ENCODE measurements at regions not wholly inside any gene's neighbourhood (a gene's known extent, or its start where the extent isn't known, plus 50 kb on each side); places are given as distances from the start of the nearest gene placed in this dataset.
A peak's percentile ranks its signal among the peaks of the same experiment; 100 is the strongest.

DNA sequence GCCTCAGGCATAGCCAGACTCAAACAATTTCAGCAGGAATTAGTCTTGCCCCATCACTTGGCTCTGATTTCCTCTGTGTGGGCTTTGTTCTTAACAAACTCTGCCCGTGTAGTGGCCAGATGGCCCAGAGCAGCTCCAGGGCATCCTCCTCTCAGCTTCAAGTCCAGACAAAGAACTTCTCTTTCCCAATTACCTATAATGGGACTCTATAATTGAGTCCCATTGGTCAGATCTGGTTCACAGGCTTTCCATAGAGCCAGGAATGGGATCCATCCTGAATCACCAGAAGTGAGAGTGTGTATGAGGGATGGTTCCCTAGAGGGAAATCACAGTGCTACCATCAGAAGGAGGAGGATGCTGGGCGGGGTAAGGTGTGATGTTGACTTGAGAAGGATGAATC lies 515.8 kb downstream of the KIF4B start:
- H3K4me3 ChIP-seq (ENCODE audit: control insufficient read depth, low read depth, low read length): no peak overlapping the region
- DNase-seq (ENCODE audit: low read depth): peak; percentile 37
- TF ChIP-seq, protein P1, sequence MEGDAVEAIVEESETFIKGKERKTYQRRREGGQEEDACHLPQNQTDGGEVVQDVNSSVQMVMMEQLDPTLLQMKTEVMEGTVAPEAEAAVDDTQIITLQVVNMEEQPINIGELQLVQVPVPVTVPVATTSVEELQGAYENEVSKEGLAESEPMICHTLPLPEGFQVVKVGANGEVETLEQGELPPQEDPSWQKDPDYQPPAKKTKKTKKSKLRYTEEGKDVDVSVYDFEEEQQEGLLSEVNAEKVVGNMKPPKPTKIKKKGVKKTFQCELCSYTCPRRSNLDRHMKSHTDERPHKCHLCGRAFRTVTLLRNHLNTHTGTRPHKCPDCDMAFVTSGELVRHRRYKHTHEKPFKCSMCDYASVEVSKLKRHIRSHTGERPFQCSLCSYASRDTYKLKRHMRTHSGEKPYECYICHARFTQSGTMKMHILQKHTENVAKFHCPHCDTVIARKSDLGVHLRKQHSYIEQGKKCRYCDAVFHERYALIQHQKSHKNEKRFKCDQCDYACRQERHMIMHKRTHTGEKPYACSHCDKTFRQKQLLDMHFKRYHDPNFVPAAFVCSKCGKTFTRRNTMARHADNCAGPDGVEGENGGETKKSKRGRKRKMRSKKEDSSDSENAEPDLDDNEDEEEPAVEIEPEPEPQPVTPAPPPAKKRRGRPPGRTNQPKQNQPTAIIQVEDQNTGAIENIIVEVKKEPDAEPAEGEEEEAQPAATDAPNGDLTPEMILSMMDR (conservative IDR thresholded peaks at IDR 0.05; ENCODE audit: control insufficient read depth, insufficient read depth, low read depth, low read length): no peak

DNA sequence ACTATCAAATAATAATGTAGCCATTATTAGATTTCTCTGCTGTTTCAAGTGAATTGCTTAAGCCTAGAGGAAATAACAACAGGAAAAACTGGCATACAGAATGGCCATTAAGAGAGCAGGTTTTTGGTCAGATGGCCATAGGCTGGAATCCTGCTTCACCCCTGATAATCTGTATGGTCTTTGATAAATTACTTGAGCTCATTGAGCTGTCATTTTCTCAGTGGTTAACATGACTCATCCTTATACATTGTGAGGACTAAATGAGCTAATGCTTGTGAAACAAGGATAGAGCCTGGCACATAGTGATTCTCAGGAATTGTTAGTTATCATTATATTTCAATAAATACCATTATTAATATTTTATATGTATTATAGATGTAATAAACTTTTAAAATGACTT lies 516.5 kb downstream of the KIF4B start:
- peak; percentile 69 for DNase-seq (ENCODE audit: low read depth)
- H3K4me3 ChIP-seq (ENCODE audit: control insufficient read depth, low read depth, low read length): no peak overlapping the region
- TF ChIP-seq, protein P1 (conservative IDR thresholded peaks at IDR 0.05; ENCODE audit: control insufficient read depth, insufficient read depth, low read depth, low read length): no peak

DNA sequence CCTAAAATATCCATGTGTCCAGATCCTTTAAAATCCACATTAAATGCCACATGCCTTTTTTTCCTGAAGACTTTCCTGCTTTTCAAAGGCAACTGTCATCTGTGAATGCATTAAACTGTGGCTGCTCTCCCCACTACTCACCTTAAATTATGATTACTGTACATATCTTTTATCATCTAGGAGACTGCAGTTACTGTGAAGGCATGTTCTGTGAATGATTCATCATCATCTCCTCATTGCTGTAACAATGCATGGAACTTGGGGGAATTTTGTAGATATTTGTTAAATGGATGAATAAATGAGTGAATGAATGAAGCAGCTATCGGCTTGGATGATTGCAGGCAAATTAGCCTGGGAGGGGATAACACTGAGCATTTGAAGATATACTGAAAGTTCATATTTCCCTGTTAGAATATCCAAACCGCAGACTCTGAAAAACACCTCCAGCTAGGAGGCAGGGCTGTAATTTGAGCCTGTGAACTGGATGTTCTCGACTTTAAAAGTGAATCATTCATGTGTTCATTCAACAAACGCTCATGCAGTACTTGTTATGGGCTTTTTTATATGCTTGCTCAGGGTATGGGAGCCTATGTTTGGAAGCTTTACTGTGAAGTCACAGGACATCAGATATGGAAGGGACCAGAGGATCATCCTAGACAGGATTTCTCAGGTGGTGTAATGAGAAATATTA lies 519.2 kb downstream of the KIF4B start:
- H3K4me3 ChIP-seq (ENCODE audit: control insufficient read depth, low read depth, low read length): no peak overlapping the region
- TF ChIP-seq, protein P1 (conservative IDR thresholded peaks at IDR 0.05; ENCODE audit: control insufficient read depth, insufficient read depth, low read depth, low read length): no peak
- peak; percentile 63 for DNase-seq (ENCODE audit: low read depth)

DNA sequence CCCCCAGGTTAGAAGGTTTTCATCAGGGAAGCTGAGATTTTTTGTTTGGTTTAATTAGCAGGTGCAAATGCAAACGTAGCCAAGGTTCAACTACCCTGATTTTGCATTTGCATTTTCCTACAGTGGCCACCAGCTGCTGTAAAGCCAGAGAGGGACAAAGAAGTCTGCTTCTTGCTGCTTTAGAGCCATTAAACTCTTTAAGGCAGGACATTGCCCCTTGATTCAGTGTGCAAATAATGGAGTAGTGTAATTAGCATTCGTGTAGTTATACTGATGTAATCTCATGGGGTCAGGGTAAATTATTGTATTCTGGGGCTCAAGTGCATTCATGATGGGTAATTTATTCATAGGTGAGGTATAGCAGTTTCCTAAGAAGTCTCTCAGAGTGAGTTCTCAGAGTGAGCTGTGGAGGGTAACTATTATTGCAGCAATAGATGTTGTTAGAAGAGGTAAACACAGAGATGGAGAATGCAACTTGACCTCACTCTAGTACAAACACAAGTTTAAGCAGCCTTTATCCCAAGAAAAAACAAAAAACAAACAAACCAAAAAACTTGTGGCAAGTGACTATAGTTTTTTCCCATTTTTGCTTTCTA lies 526.5 kb downstream of the KIF4B start:
- no peak for DNase-seq (ENCODE audit: low read depth)
- H3K4me3 ChIP-seq (ENCODE audit: control insufficient read depth, low read depth, low read length): no peak overlapping the region
- TF ChIP-seq, protein P1 (conservative IDR thresholded peaks at IDR 0.05; ENCODE audit: control insufficient read depth, insufficient read depth, low read depth, low read length): no peak

DNA sequence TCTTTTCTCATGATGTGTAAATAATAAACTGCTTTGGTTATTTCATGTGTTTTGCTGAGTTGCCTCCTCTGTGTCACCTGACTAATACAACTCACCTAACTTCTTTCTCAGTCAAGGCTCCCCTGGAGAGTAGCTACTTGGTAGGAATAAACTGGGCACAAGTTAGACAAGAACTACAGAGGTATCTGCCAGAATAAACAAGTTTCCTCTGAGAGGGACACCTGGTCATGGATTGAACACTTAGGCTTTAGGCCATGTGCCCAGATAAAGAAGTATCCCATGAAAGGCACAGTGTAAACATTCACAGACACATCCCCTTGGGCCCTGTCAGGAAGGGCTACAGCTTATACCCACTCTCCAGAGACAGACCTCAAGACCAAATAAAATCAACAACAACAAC lies 532.5 kb downstream of the KIF4B start:
- H3K4me3 ChIP-seq (ENCODE audit: control insufficient read depth, low read depth, low read length): no peak overlapping the region
- TF ChIP-seq, protein P1 (conservative IDR thresholded peaks at IDR 0.05; ENCODE audit: control insufficient read depth, insufficient read depth, low read depth, low read length): no peak
- DNase-seq (ENCODE audit: low read depth): no peak

DNA sequence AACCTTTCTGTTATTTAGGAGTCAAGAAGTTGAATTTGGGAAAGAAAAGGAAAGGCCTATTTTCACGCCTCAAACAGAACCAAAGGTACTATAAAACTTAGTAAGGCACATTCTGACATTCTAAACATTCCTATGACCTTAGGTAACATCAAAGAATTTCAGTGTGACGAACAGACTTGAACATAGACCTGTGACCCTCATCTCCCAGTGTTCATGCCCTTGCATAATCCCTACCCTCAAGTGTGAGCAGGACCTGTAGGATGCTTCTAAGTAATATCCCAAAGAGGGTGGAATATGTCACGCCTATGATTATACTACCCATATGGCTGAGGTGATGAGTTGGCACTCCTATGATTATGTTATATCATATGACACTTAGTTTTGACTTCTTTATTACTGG lies 540.9 kb downstream of the KIF4B start:
- no peak for DNase-seq (ENCODE audit: low read depth)
- no peak overlapping the region for H3K4me3 ChIP-seq (ENCODE audit: control insufficient read depth, low read depth, low read length)
- TF ChIP-seq, protein P1 (conservative IDR thresholded peaks at IDR 0.05; ENCODE audit: control insufficient read depth, insufficient read depth, low read depth, low read length): no peak
